ENCODE measurements at regions not wholly inside any gene's neighbourhood (a gene's known extent, or its start where the extent isn't known, plus 50 kb on each side); places are given as distances from the start of the nearest gene placed in this dataset.
A peak's percentile ranks its signal among the peaks of the same experiment; 100 is the strongest.

- DNase-seq = no peak
- Histone ChIP-seq H3K4me1 (peaks cover 9% of the 10 kb centered on the region), H3K27ac (no peak overlapping the region), H3K4me3 (no peak overlapping the region), H3K36me3 (no peaks in the 10 kb centered on the region), H3K27me3 (ENCODE audit: low read depth) (peaks cover 27% of the 10 kb centered on the region), H3K9me3 (no peaks in the 10 kb centered on the region)
- no peak for ATAC-seq
- TF ChIP-seq CTCF (IDR thresholded peaks at IDR 0.05) = no peak
- intact Hi-C loops (cut with DNase I) = no loop called here
Observed at GRCh38 chr11:16618431-16618830, 120.0 kb upstream of the C11orf58 start.

- Histone ChIP-seq H3K36me3 (no peaks in the 10 kb centered on the region), H3K27ac (no peak overlapping the region), H3K4me1 (peaks cover 28% of the 10 kb centered on the region), H3K9me3 (no peaks in the 10 kb centered on the region), H3K27me3 (ENCODE audit: low read depth) (peaks cover 56% of the 10 kb centered on the region), H3K4me3 (no peak overlapping the region)
- DNase-seq (no peak), ATAC-seq (no peak)
- intact Hi-C loops (cut with DNase I) = no loop called here
- no peak for TF ChIP-seq CTCF (IDR thresholded peaks at IDR 0.05)
Observed at GRCh38 chr11:16615480-16615879, 123.0 kb upstream of the C11orf58 start.

GRCh38 chr11:16613512-16614381 is 124.7 kb upstream of the C11orf58 start:
- peak overlapping the region; percentile 44 for H3K4me3 ChIP-seq
- H3K36me3 ChIP-seq = no peaks in the 10 kb centered on the region
- H3K4me1 ChIP-seq = peaks cover 28% of the 10 kb centered on the region
- TF ChIP-seq CTCF (IDR thresholded peaks at IDR 0.05) = peak; percentile 87
- DNase-seq = peak; percentile 87
- peak; percentile 96 to 98 for ATAC-seq
- intact Hi-C loops (cut with DNase I) = no loop called here
- H3K9me3 ChIP-seq = no peaks in the 10 kb centered on the region
- peaks cover 73% of the 10 kb centered on the region for H3K27me3 ChIP-seq (ENCODE audit: low read depth)
- H3K27ac ChIP-seq = no peak overlapping the region

GRCh38 chr11:16613262-16613511 is 125.3 kb upstream of the C11orf58 start:
- Histone ChIP-seq H3K4me1 (peaks cover 28% of the 10 kb centered on the region), H3K4me3 (peak overlapping the region; percentile 44), H3K9me3 (no peaks in the 10 kb centered on the region), H3K36me3 (no peaks in the 10 kb centered on the region), H3K27ac (no peak overlapping the region), H3K27me3 (ENCODE audit: low read depth) (peaks cover 77% of the 10 kb centered on the region)
- ATAC-seq (peak in 1 of 2 donors; percentile 32), DNase-seq (no peak)
- intact Hi-C loops (cut with DNase I) = no loop called here
- no peak for TF ChIP-seq CTCF (IDR thresholded peaks at IDR 0.05)

- H3K36me3 ChIP-seq = no peaks in the 10 kb centered on the region
- H3K4me3 ChIP-seq = peak overlapping the region; percentile 44
- no peaks in the 10 kb centered on the region for H3K9me3 ChIP-seq
- intact Hi-C loops (cut with DNase I) = no loop called here
- peak in 1 of 2 donors; percentile 45 for ATAC-seq
- peaks cover 29% of the 10 kb centered on the region for H3K4me1 ChIP-seq
- peaks cover 82% of the 10 kb centered on the region for H3K27me3 ChIP-seq (ENCODE audit: low read depth)
- no peak for TF ChIP-seq CTCF (IDR thresholded peaks at IDR 0.05)
- no peak for DNase-seq
- no peak overlapping the region for H3K27ac ChIP-seq
Observed at GRCh38 chr11:16612566-16613261, 125.7 kb upstream of the C11orf58 start.

Data from lower lobe of right lung (tissue), 2 donors.